Fibroblast of lung (primary cell): ENCODE measurements at regions not wholly inside any gene's neighbourhood (a gene's known extent, or its start where the extent isn't known, plus 50 kb on each side); places are given as distances from the start of the nearest gene placed in this dataset.

Experiments
- CTCF ChIP-seq, 2 donors: IDR thresholded peaks in 1 of 2; conservative IDR thresholded peaks in 1 of 2; 1 replicate in 1 of 2; 2 replicates in 1 of 2; pipeline ENCODE4 v1.5.1; 2011 to 2012; ENCODE audit warnings: low read length in 2 of 2, control low read depth in 1 of 2, inconsistent platforms in 1 of 2, low read depth in 1 of 2, mild to moderate bottlenecking in 1 of 2
- EZH2 ChIP-seq: IDR thresholded peaks from 2 replicates; pipeline ENCODE4 v1.5.1; 2012; ENCODE audit warnings: low read length, control low read depth, mild to moderate bottlenecking; ENCODE audit errors: missing control alignments

GRCh38 chr21:34215501-34215900, 142.1 kb downstream of the MRPS6 start:
- no peak for TF ChIP-seq CTCF (conservative IDR thresholded peaks at IDR 0.05 in 1 of 2, IDR thresholded peaks at IDR 0.05 in 1 of 2; ENCODE audit: low read depth in 1 of 2, low read length in 2 of 2)
- TF ChIP-seq EZH2: no peak
